ENCODE measurements at regions not wholly inside any gene's neighbourhood (a gene's known extent, or its start where the extent isn't known, plus 50 kb on each side); places are given as distances from the start of the nearest gene placed in this dataset.

- TF ChIP-seq CTCF (IDR thresholded peaks at IDR 0.05) = no peak
- no peak for TF ChIP-seq POLR2A (IDR thresholded peaks at IDR 0.05)
These were observed 50.7 kb upstream of the CNTNAP4 start for GRCh38 chr16:76226481-76226880.
